Left lung (tissue), 4 donors: ENCODE measurements at regions not wholly inside any gene's neighbourhood (a gene's known extent, or its start where the extent isn't known, plus 50 kb on each side); places are given as distances from the start of the nearest gene placed in this dataset.

Source experiments
- ATAC-seq: fragments of 200-7000 bp; cut with Tn5 transposase; one replicate; pipeline ENCODE4 v1.9.1; 2020; ENCODE audit warnings: moderate library complexity
- DNase-seq, 4 donors: peaks; one replicate each; pipeline ENCODE4 v3.0.0-alpha.2; 2013 to 2020
- H3K27ac ChIP-seq, 2 donors: fragments of 200-600 bp; sonication (generic) in 1 of 2; one replicate each; pipeline versions ENCODE4 v1.5.0 to v1.8.0; 2020 to 2021
- H3K27me3 ChIP-seq, 2 donors: fragments of 200-600 bp; sonication (generic) in 1 of 2; one replicate each; pipeline versions ENCODE4 v1.5.0 to v1.8.0; 2020 to 2021
- H3K36me3 ChIP-seq, 2 donors: fragments of 200-600 bp; sonication (generic) in 1 of 2; one replicate each; pipeline versions ENCODE4 v1.5.0 to v1.8.0; 2020 to 2021
- H3K4me1 ChIP-seq, 2 donors: fragments of 200-600 bp; one replicate each; pipeline ENCODE4 v1.8.0; 2021
- H3K4me3 ChIP-seq, 2 donors: fragments of 200-600 bp; sonication (generic) in 1 of 2; one replicate each; pipeline versions ENCODE4 v1.5.0 to v1.8.0; 2020 to 2021; ENCODE audit warnings: mild to moderate bottlenecking in 1 of 2
- H3K9me3 ChIP-seq, 2 donors: fragments of 200-600 bp; sonication (generic) in 1 of 2; one replicate each; pipeline versions ENCODE4 v1.5.0 to v1.8.0; 2020 to 2021
- intact Hi-C, 2 donors: fragments of 100-400 bp; cut with DNase I; formaldehyde crosslinking; loops; one replicate each; pipeline versions ENCODE4 v1.11.2 to v1.14.2; 2022
- TF ChIP-seq, protein P1 (sequence below), 2 donors: fragments of 200-600 bp; sonication (generic) in 1 of 2; IDR thresholded peaks; one replicate each; pipeline versions ENCODE4 v1.5.0 to v1.8.0; 2021; ENCODE audit warnings: antibody characterized with exemption in 2 of 2
- donor health status: DM: no; HTN: yes; CAD: no.
- donor health status: DM: no; HTN: no; CAD: no.

DNA sequence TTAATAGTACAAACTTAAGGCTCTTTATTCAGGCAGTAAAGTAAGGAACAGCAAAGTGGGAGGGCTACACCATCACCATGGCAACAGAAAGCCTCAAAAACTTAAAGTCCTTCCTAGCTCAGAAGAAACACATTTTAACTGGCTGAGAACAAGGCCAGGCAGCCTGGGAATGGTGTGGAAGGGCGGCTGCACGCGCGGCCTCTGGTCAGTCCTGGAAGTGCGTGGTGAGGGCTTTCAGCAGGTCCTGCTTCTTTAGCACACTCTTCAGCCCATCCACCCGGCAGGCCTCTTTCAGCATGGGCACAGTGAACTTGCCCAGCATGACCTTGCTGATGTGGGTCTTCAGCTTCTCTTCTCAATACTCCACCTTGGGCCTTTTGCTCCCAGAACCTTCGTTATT lies 133.0 kb downstream of the CYP26A1 start:
- ATAC-seq (no peak), DNase-seq (peak in 1 of 4 donors; percentile 28)
- TF ChIP-seq, protein P1, sequence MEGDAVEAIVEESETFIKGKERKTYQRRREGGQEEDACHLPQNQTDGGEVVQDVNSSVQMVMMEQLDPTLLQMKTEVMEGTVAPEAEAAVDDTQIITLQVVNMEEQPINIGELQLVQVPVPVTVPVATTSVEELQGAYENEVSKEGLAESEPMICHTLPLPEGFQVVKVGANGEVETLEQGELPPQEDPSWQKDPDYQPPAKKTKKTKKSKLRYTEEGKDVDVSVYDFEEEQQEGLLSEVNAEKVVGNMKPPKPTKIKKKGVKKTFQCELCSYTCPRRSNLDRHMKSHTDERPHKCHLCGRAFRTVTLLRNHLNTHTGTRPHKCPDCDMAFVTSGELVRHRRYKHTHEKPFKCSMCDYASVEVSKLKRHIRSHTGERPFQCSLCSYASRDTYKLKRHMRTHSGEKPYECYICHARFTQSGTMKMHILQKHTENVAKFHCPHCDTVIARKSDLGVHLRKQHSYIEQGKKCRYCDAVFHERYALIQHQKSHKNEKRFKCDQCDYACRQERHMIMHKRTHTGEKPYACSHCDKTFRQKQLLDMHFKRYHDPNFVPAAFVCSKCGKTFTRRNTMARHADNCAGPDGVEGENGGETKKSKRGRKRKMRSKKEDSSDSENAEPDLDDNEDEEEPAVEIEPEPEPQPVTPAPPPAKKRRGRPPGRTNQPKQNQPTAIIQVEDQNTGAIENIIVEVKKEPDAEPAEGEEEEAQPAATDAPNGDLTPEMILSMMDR (IDR thresholded peaks at IDR 0.05), result no peak

DNA sequence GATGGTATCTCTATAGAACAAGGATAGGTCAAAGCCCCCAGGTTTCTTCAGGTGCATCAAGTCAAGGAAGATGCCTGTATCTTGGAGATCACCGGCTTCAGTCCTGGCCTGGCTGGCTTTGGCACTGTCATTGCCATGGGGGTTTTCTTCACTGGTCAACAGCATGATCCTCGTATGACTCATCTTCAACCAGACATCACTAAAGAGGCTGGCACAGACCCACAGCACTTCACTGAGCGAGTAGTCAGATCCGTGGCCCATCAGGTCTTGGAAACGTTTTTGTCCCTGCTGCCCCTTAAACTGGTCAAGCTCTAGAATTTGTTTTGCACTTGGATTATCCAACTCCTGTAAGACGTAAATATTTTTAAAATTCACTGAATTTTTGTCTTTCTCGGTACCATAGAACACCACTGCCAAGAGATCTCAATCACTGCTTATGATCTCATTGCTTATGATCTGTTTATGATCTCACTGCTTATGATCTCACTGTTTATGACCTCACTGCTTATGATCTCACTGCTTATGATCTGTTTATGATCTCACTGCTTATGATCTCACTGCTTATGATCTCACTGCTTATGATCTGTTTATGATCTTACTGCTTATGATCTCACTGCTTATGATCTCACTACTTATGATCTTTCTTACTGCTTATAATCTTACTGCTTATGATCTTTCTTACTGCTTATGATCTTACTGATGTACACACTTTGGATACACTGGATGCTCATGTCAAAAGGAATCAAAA lies 135.2 kb downstream of the CYP26A1 start:
- Histone ChIP-seq H3K27ac (no peak overlapping the region), H3K27me3 (no peaks in the 10 kb centered on the region), H3K4me1 (no peaks in the 10 kb centered on the region), H3K9me3 (no peaks in the 10 kb centered on the region), H3K4me3 (no peak overlapping the region), H3K36me3 (no peaks in the 10 kb centered on the region)
- intact Hi-C loops, result no loop called here
- no peak for ATAC-seq
- DNase-seq, result no peak
- TF ChIP-seq, protein P1 (IDR thresholded peaks at IDR 0.05), result no peak

More for the DNA sequence above, 133.0 kb downstream of the CYP26A1 start:
- Histone ChIP-seq H3K4me3 (no peak overlapping the region), H3K9me3 (no peaks in the 10 kb centered on the region), H3K4me1 (no peaks in the 10 kb centered on the region), H3K36me3 (no peaks in the 10 kb centered on the region), H3K27ac (no peak overlapping the region), H3K27me3 (no peaks in the 10 kb centered on the region)
- intact Hi-C loops, result no loop called here

DNA sequence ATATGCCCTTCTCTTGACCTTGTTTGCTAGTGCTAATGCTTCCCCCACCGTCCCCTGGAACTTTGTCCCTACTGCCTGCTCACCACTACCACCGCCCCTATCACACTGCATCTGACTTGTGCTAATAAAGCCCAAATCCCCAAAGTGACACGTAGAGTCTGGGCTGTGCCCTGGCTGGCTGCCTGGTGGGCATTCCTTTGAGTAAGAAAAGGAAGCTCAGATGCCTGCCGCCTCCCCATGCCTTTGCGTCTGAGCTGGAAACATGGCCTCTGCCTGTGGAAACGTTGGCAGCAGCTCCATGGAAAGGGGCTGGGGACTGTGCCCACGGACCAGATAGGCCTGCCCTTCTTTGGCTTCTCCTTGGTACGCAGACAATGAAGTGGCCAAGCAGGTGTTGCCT lies 138.3 kb downstream of the CYP26A1 start:
- no peaks in the 10 kb centered on the region for H3K4me1 ChIP-seq
- no peaks in the 10 kb centered on the region for H3K27me3 ChIP-seq
- no peak overlapping the region for H3K4me3 ChIP-seq
- H3K36me3 ChIP-seq, result no peaks in the 10 kb centered on the region
- ATAC-seq, result no peak
- no peaks in the 10 kb centered on the region for H3K9me3 ChIP-seq
- intact Hi-C loops, result no loop called here
- TF ChIP-seq, protein P1 (IDR thresholded peaks at IDR 0.05), result no peak
- no peak overlapping the region for H3K27ac ChIP-seq
- DNase-seq, result no peak

DNA sequence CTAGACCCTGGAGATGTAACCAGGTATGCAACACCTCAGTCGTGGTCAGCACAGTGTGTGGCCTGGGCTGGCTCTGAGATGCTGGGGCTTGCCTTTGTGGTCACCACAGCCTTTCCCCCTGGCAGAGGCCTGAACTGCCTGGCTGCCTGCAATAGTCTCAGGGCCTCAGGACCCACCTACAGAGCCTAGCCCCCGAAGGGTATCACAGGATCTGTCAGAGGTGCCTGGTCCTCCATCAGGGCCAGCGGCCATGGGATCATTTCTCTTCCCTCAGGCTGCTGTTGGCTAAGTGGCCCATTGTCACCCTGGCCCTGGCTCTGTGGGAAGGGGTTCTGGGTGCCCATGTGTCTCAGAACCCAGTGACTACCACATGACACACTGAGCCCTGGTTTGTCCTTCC lies 141.6 kb downstream of the CYP26A1 start:
- H3K27ac ChIP-seq, result no peak overlapping the region
- no peaks in the 10 kb centered on the region for H3K9me3 ChIP-seq
- H3K4me1 ChIP-seq, result no peaks in the 10 kb centered on the region
- DNase-seq, result no peak
- no peaks in the 10 kb centered on the region for H3K36me3 ChIP-seq
- intact Hi-C loops, result no loop called here
- no peak overlapping the region for H3K4me3 ChIP-seq
- no peak for ATAC-seq
- TF ChIP-seq, protein P1 (IDR thresholded peaks at IDR 0.05), result no peak
- H3K27me3 ChIP-seq, result no peaks in the 10 kb centered on the region

DNA sequence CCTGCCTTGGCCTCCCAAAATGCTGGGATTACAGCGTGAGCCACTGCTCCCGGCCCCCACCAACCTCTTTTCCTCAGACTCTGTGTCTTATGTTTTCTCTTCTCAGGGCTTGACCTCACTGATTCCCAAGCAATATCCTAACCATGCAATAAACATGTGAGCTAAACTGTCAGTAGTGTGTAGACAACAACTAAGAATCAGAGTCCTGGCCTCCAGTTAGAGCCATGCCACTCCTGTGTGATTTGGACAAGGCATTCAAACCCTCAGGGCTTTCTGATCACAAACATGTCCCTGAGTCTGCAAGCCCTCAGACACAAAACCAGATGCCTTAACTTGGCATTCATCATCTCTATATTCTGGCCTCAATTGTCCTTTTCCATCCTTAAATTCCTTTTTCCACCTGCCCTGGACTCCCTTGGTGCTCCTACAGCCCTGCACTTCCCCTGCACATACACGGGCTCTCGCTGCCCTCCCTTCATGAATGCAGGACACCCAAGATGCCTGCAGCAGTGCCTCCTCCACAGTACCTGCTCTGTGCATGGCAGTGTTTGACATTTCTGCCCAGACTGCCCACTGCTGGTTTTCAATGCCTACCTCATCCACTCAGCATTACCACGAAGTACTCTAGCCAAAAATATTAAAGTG lies 142.8 kb downstream of the CYP26A1 start:
- no peak for DNase-seq
- no peaks in the 10 kb centered on the region for H3K9me3 ChIP-seq
- H3K36me3 ChIP-seq, result no peaks in the 10 kb centered on the region
- intact Hi-C loops, result no loop called here
- H3K4me1 ChIP-seq, result no peaks in the 10 kb centered on the region
- no peak for ATAC-seq
- no peaks in the 10 kb centered on the region for H3K27me3 ChIP-seq
- TF ChIP-seq, protein P1 (IDR thresholded peaks at IDR 0.05), result no peak
- no peak overlapping the region for H3K27ac ChIP-seq
- H3K4me3 ChIP-seq, result no peak overlapping the region
